ENCODE measurements at regions not wholly inside any gene's neighbourhood (a gene's known extent, or its start where the extent isn't known, plus 50 kb on each side); places are given as distances from the start of the nearest gene placed in this dataset.

DNA sequence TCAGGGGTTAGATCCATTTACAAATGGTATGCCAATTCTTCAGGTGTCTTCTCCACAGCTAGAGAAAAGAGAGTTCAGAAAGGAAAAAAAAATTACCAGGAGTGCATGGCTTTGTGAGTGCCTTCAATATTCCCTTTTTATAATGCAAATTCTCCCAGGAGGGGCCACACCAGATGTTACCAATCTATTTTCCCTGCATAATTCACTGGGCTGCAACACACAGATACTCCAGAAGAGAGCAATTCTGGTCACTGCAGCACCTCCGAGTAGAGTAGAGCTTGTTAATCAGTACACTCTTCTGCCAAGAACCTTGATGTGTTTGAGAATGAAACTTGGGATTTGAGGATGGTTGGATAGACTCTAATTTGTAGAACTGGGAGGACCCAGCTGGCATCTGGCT, 80.7 kb upstream of the SPRED1 start:
- Histone ChIP-seq H3K36me3 (no peaks in the 10 kb centered on the region), H3K9me3 (no peaks in the 10 kb centered on the region), H3K27me3 (no peaks in the 10 kb centered on the region; the same call in 1 of the 2 replicates), H3K4me3 (no peak overlapping the region)
- no peak for DNase-seq

DNA sequence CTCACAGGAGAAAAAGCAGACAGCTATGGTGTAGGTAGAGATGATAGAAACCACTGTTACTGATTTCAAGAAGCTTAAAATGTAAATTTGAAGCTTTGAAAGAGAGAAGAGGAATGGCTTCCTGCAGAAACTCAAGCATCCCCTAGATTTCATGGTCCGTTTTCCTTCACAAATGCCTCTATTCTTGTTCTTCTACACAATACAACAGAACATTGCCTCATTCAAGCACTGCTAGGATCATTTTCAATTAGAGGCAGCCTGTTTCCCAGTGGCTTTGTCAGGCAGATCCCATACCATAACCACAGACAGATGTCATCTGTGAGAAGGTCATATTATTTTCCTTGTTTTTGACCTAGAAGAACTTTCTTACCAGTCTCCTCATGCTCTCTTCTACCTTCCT, 77.9 kb upstream of the SPRED1 start:
- Histone ChIP-seq H3K27me3 (no peaks in the 10 kb centered on the region; the same call in 1 of the 2 replicates), H3K36me3 (no peaks in the 10 kb centered on the region), H3K9me3 (no peaks in the 10 kb centered on the region), H3K4me3 (no peak overlapping the region)
- DNase-seq = no peak

DNA sequence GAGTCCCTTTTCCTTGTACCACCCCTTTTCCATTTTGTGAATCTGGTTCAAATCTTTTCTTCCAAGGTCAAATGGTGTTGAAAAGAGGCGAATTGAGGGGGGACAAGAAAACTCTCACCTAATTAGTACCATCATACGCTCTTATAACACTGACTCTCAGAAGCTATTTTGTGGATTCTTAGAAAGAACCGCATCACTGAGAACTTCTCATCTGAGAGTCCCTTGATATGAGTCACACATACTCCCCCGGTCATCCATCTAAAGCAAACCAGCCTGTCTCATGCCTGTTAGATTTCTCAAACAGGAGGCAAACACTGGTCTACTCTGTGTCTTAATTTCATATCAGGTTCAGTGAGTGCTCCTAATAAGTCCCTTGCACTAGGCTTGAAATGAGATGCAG, 76.5 kb upstream of the SPRED1 start:
- Histone ChIP-seq H3K4me3 (no peak overlapping the region), H3K36me3 (no peaks in the 10 kb centered on the region), H3K27me3 (no peaks in the 10 kb centered on the region; the same call in 1 of the 2 replicates), H3K9me3 (no peaks in the 10 kb centered on the region)
- no peak for DNase-seq

DNA sequence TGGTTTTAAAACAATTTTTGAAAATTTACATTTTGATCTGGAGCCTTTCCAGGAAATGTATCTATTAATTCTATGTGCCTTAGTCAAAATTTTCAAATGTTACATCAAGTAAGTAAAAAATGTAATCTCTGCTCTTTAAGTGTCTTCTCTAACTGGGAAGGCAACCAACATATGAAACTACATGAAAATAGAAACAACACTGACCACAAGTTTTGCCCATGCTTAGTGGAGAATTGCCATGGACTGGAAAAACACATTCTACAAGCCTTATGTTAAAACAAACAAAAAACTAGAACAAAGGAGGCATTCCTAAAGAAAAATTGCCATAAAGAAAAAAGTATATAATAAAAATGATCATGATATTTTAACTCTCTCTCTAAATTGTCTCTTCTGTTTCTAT, 75.9 kb upstream of the SPRED1 start:
- H3K36me3 ChIP-seq = no peaks in the 10 kb centered on the region
- H3K9me3 ChIP-seq = no peaks in the 10 kb centered on the region
- H3K4me3 ChIP-seq = no peak overlapping the region
- DNase-seq = no peak
- H3K27me3 ChIP-seq = no peaks in the 10 kb centered on the region; the same call in 1 of the 2 replicates

DNA sequence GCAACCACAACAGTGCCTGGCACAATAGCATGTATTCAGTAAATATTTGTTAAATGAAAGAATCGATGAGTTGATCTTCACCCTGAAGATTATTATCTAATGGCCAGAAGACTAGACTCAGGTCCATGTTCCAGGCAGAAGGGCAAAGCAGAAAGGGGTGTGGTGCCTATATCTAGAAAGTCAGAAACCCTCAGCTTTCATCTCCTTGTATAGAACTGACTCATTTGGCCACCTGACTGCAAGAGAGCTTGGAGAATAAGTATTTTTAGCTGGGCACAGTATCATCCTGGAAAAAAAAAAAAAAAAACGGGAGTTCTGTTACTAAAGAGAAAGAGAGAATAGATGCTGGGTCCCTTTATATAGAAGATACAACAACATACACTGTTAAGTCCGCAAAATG, 69.7 kb upstream of the SPRED1 start:
- Histone ChIP-seq H3K36me3 (no peaks in the 10 kb centered on the region), H3K27me3 (no peaks in the 10 kb centered on the region), H3K4me3 (no peak overlapping the region), H3K9me3 (no peaks in the 10 kb centered on the region)
- no peak for DNase-seq

DNA sequence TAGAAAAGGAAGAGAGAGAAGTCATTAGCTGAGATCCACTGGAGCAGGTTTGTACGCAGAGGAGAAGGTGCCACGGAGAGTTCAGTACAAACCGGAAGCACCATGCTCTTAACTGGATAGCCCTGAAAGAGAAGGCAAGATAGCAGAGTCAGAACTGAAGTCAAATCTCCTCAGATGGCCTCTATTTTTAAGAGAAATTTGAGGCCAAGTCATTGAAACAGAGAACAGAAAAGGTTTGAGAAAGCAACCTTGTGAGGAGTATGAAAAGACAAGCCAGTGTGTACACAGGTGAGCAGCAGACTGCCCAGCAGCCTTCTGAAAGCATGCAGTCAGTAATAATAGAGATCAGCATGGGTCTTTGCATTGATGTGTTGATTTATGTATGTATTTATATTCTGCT, 66.1 kb upstream of the SPRED1 start:
- Histone ChIP-seq H3K36me3 (no peaks in the 10 kb centered on the region), H3K9me3 (no peaks in the 10 kb centered on the region), H3K27me3 (no peaks in the 10 kb centered on the region), H3K4me3 (no peak overlapping the region)
- no peak for DNase-seq

DNA sequence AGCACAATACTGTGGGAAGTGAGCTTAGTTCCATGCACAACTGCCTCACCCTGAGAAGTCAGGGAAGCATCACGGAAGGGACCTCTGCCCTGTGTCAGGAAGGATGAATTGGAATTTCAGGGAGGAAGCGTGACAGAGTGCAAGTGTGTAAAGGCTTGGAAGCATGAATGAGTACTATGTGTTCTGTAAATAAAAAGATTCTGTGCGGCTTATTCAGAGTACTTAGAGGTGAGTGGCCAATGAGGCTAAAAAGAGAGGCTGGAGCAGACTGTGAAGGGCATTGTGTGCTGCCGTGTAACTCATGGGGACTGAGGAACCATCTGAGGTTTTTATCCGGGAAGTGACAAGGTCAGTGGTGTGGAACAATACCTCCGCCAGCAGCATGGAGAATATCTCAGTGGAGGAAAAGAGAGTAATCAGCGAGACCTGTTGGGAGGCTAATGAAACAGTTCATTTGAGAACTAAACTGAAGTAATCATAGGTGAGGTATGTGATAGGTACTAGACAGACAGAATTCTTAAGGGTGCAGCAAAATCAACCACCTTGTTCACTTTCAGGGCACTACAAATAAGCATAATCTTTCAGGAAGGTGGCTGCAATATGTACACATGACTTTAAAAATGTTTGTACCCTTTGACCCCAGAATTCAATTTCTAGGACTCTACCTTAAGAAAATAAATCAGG, 64.9 kb upstream of the SPRED1 start:
- Histone ChIP-seq H3K9me3 (no peaks in the 10 kb centered on the region), H3K36me3 (no peaks in the 10 kb centered on the region), H3K4me3 (no peak overlapping the region), H3K27me3 (no peaks in the 10 kb centered on the region)
- DNase-seq = no peak

DNA sequence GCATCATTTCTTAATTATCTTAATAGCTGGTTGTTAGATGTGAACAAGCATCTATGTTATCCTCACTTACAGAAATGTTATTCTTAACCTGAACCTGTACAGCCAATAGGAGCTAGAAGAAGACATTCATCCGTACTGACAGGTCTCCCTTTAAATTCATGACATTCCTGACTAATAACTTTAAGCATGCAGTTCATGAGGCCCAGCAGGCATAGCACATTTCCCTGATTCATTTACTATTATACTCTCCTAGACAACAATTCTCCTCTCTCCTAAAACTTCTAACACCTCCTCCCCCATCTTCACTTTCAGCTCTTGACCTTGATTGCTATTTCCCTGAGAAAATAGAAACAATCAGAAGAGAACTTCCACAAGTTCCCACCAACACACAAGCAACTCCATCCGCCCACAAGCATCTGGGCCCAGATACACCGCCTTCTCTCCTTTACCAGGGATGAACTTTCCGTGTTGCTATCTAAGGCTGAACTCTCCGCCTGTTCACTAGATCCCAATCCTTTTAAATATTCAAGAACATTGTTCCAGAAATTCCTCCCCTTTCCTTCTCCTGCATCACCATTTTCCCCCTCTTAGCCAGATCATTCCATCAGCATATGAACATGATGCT, 62.9 kb upstream of the SPRED1 start:
- no peaks in the 10 kb centered on the region for H3K27me3 ChIP-seq
- DNase-seq = no peak
- no peaks in the 10 kb centered on the region for H3K36me3 ChIP-seq
- H3K9me3 ChIP-seq = no peaks in the 10 kb centered on the region
- no peak overlapping the region for H3K4me3 ChIP-seq

DNA sequence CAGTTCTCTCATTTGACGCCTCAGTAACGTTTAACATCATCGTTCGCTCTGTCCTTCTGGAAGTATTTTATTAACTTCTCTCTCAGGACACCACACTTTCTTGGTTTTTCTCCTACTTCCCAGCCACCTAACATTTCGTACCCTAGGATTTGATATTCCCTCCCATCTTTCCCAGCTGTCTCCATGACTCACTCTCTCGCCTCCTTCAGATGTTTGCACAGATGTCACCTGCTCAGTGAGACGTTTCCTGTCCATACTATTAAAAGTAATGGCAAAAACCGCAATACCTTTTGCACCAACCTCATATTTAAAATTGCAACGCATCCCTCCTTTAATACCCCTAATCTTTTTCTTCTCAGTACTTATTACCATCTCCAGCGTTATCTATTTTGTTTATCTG, 62.1 kb upstream of the SPRED1 start:
- Histone ChIP-seq H3K36me3 (no peaks in the 10 kb centered on the region), H3K27me3 (no peaks in the 10 kb centered on the region), H3K9me3 (no peaks in the 10 kb centered on the region), H3K4me3 (no peak overlapping the region)
- no peak for DNase-seq

DNA sequence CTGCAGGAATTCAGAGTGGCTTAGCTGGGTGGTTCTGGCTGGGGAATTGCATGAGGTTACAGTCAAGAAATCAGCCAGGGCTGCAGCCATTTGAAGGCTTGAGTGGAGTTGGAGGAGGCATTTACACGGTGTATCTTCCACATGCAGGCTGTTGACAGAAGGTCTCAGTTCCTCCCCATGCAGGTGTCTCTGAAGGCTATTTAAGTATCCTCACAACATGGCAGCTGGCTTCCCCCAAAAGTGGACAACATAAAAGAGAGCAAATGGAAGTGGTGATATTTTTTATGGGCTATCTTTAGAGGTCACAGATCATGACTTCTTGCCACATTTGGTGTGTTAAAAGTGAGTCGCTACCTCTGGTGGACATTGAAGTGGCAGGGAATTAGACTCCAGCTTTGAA, 60.1 kb upstream of the SPRED1 start:
- no peaks in the 10 kb centered on the region for H3K36me3 ChIP-seq
- no peaks in the 10 kb centered on the region for H3K9me3 ChIP-seq
- H3K27me3 ChIP-seq = no peaks in the 10 kb centered on the region
- no peak for DNase-seq
- H3K4me3 ChIP-seq = no peak overlapping the region

DNA sequence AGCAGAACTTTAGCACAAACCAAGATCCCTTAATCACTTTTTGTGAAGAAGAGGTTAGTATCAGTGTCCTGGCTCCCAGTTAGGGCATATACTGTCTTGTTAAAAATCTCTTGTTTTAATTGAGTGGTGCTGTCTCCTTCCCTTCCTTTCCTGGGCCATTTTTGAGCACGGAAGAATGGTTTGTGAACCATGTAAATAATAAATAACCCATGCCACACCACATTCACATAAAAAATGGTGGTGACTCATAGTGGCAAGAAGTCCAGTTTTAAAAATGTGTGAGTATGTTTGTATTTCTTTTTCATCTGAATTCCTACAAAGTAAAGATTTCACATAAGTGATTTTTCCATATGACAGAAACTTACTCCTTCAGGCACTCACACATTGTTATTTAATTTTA, 59.1 kb upstream of the SPRED1 start:
- H3K4me3 ChIP-seq = no peak overlapping the region
- no peaks in the 10 kb centered on the region for H3K36me3 ChIP-seq
- no peaks in the 10 kb centered on the region for H3K27me3 ChIP-seq
- no peaks in the 10 kb centered on the region for H3K9me3 ChIP-seq
- no peak for DNase-seq

DNA sequence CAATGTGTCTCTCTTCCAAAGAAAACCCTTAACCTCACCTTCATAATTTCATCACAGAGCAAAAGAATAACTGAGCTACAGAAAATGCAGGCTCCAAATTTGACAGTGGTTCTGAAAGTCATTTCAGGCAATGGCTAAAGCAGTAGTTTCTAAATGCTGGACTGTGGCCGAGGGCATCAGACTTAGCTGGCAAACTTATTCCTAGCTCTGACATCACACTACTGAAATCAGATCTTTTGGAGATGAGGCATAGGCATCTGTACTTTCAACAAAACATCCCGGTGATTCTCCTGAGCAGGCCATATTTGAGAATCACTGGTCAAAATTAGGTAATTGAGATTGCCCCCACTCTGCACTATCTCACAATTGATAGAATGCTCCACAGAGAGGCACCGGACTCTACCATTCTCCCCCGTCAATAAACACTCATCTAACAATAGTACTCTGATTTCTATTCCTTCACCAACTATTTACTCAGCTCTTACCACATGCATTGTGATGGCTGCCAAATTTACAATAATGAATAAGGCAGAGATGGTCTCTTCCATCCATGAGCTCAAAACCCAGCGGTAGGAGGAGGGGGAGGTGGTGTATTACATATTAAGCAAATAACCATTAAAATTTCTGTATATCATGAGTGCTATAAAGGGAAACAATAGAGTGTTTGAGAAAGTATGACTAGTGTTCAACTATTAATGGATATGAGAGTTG, 57.3 kb upstream of the SPRED1 start:
- peak; percentile 41 for DNase-seq
- Histone ChIP-seq H3K9me3 (no peaks in the 10 kb centered on the region), H3K27me3 (no peaks in the 10 kb centered on the region), H3K36me3 (no peaks in the 10 kb centered on the region), H3K4me3 (no peak overlapping the region)

DNA sequence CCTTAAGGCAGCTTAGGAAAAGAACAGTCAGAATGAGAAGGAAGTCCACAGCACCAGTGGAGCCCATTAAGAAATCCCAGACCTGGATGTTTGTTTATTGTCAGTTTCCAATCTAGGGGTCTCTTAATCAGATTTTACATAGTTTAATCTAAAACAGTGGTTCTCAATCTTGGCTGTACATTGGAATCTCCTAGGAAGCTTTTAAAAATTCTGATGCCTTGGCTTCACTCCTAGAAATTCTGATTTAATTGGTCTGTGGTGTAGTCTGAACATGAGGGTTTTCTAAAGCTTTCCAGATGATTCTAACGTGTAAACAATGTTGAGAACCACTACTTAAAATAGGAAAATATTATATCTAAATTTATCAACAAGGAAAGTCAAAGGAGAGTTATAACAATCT, 56.6 kb upstream of the SPRED1 start:
- no peaks in the 10 kb centered on the region for H3K27me3 ChIP-seq
- no peak for DNase-seq

DNA sequence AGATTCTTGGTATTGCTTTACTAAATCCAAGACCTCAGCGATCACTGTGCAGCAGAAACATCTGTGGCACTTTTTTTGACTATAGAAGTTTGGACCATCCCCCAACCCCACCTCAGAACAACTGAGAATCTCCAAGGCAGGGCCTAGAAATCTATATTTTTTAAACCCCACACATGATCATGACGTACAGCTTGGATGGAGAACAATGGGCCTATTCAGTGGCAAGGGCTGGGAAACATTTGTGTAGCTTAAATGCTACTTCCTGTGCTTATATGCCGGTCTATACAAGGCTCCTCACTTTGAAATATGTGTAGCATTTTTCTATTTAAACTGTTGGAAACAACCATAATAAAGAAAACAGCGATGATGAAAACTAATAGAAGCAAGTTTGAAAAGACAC, 55.1 kb upstream of the SPRED1 start:
- Histone ChIP-seq H3K4me3 (no peak overlapping the region), H3K27me3 (no peaks in the 10 kb centered on the region), H3K9me3 (no peaks in the 10 kb centered on the region), H3K36me3 (no peaks in the 10 kb centered on the region)
- no peak for DNase-seq

More for the DNA sequence above, 56.6 kb upstream of the SPRED1 start:
- H3K4me3 ChIP-seq = no peak overlapping the region
- no peaks in the 10 kb centered on the region for H3K36me3 ChIP-seq
- no peaks in the 10 kb centered on the region for H3K9me3 ChIP-seq

DNA sequence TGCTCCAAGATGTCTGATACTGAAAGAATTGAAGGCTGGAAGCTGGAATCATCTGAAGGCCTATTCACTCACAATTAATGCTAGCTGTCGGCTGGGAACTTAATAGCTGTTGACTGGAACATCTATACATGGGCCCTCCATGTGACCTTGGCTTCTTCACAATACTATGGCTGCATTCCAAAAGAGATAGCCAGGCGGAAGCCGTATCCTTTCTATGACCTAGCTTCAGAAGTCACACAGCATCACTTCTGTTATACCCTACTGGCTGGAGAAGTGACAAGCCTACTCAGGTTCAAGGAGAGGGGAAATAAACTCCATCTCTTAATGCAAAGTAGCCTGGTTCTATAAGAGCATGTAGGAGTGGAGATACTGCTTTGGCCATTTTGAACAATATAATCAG, 50.9 kb upstream of the SPRED1 start:
- H3K4me3 ChIP-seq = no peak overlapping the region
- H3K36me3 ChIP-seq = no peaks in the 10 kb centered on the region
- H3K9me3 ChIP-seq = no peaks in the 10 kb centered on the region
- H3K27me3 ChIP-seq = no peaks in the 10 kb centered on the region
- no peak for DNase-seq

DNA sequence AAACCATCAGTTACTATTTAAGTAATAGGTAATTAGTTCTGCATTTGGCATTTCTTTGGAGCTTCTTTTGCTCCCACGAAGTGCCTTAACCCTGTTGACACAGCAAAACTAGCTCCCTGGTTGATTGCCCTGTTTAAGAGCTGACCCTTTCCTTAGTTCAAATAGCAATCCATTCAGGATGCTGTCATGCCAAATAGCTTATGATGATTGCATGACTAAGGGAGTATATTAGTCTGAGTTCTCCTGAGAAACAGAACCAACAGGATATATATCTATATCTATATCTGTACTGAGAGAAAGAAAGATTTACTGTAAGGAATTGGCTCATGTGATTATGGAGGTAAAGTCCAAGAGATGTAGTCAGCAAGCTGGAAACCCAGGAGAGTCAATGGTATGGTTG, 50.3 kb upstream of the SPRED1 start:
- DNase-seq = no peak
- Histone ChIP-seq H3K4me3 (no peak overlapping the region), H3K36me3 (no peaks in the 10 kb centered on the region), H3K9me3 (no peaks in the 10 kb centered on the region), H3K27me3 (no peaks in the 10 kb centered on the region)

All from MG63 (cell line).